ENCODE measurements at regions not wholly inside any gene's neighbourhood (a gene's known extent, or its start where the extent isn't known, plus 50 kb on each side); places are given as distances from the start of the nearest gene placed in this dataset.

DNA sequence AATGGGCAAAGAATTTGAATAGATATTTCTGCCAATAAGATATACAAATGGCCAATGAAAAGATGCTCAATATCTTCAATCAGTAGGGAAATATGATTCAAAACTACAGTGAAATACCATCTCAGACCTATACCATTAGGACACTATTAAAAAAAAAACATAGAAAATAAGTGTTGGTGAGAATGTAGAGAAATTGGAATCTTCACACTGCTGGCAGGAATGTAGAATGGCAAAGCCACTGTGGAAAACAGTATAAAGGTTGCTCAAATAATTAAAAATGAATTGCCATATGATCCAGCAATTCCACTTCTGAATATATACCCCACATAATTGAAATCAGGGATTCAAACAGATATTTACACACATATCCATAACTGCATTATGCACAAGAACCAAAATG, 88.1 kb upstream of the STARD13 start:
- no peak for DNase-seq

DNA sequence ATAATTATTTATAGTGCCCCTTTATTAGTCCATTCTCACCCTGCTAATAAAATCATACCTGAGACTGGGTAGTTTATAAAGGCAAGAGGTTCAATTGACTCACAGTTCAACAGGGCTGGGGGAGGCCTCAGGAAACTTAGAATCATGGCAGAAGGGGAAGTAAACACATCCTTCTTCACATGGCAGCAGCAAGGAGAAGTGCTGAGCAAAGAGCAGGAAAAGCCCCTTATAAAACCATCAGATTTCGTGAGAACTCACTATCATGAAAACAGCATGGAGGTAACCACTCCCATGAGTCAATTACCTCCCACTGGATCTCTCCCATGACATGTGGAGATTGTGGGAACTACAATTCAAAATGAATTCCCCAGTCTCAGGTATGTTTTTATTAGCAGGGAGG, 89.9 kb upstream of the STARD13 start:
- no peak for DNase-seq

DNA sequence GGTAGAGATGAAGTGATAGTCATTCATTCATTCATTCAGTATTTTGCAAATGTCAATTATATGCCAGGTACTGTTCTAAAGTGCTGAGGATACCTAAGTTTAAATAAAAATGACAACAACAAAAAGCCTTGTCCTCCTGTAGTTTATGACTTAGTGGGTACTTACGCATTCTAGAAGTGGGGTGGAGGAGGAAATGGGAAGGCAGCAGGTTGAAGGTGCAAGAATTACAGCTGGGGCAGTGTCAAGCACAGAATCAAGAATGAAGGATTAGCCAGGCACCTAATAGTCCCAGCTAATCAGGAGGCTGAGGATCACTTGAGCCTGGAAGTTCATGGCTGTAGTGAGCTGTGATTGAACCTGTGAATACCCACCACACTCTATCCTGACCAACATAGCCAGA, 90.7 kb upstream of the STARD13 start:
- DNase-seq: no peak

DNA sequence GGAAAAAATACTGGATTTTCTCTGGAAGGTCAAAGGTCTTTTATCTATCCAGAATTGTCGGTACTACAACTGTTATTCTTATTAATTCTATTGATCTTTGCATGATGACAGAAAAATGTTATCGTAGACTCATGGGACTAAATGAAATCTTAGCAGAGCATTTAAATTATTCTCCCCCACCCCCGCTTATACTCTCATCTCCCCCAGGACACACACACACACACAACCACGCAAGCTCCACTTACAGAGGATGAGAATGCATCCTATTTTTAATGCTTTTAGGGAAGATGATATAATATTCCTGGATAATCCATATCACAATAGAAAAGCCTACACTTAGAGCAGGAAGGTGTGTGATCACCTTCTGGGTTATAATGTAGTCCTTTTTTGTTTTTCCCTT, 91.9 kb upstream of the STARD13 start:
- no peak for DNase-seq

DNA sequence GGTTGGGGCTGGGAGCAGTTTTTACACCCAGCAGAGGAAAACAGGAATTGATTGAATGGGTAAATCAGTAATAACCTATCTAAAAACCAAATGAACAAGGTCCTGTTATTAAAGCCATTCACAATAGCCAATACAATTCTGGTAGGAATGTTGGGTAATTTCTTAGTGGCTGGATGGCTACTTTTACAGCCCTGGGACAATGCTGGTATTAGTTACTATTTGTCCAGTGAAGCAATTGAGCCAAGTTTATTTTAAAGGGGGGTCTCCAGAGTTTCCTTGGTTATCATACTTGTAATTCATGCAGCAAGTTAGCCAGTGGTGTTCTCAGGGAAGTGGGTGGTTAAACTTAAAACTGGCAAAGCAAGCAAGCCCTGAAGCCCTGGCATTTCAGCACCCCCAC, 92.3 kb upstream of the STARD13 start:
- no peak for DNase-seq

DNA sequence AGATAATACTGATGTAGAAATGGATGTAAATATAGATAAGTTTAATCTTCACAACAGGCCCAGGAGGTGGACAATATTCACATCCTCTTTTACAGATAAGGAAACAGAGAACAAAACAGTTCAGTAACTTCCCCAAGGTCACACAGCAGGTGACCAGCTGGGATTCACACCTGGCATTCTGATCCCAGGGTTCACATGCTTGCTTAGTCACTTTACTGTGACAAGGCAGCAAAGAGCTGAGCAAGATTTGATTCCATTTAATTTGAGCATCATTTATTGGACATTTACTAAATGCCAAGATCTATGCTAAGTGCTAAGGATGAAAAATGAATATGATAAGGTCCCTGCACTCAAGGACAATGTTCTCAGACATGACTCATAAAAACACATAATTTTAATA, 94.1 kb upstream of the STARD13 start:
- DNase-seq: no peak

DNA sequence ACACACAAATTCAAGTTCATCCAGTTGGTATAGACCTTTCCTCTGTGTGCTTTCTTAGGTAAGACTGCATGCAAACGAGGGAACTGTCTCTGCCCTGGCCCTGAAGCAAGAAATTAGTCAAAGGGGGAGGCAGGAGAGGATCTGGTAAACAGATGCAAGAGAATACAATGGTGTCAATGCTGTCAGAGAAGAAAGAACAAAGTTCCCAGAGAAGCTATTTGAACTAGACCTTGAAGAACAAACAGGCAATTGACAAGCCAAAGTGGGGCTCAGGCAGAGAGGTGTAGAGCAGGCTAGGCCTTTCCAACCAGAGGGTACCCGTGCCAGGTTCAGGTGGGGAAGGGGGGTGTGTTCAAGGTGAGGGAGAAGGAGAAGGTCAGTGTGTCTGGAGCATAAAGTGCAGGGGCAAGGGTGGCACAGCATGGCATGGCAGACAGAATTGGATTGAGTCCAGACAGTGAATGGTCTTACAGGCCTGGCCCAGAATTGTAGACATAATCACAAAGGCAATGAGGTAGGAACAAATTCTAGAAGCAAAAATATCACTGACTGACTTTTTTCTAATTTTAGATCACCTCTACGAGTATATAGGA, 95.0 kb upstream of the STARD13 start:
- DNase-seq: no peak

DNA sequence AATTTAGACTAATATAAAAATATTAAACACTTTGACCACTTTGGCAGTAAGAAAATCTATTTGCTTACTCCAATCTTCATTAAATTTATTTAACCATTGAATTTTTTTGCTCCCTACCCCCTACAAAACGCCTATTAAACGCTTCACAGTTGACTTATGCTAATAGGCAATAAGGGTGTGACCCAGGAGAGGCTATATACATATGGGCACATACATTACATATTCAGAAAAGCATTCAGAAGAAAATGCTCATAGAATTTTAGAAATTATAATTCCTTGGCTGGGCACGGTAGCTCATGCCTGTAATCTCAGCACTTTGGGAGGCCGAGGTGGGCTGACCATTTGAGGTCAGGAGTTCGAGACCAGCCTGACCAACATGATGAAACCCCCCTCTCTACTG, 95.6 kb upstream of the STARD13 start:
- DNase-seq: no peak

DNA sequence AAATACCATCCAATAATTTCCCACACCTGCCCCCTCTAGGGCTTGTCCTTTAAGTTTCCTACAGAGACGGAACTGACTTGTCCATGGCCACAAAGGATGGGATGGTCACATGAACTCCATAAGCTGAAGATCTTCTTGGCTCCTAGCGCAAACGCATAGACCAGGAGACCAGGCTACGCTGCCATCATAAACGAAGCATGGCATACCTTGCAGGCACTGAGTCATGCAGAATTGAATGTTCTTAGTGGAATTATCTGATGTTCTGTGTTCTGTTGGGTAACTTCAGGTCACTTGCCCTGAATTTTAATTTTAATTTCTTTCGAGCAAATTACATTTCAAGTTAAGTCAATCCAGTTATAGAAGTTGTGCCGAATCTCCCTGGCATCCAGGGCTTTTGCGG, 96.4 kb upstream of the STARD13 start:
- no peak for DNase-seq

DNA sequence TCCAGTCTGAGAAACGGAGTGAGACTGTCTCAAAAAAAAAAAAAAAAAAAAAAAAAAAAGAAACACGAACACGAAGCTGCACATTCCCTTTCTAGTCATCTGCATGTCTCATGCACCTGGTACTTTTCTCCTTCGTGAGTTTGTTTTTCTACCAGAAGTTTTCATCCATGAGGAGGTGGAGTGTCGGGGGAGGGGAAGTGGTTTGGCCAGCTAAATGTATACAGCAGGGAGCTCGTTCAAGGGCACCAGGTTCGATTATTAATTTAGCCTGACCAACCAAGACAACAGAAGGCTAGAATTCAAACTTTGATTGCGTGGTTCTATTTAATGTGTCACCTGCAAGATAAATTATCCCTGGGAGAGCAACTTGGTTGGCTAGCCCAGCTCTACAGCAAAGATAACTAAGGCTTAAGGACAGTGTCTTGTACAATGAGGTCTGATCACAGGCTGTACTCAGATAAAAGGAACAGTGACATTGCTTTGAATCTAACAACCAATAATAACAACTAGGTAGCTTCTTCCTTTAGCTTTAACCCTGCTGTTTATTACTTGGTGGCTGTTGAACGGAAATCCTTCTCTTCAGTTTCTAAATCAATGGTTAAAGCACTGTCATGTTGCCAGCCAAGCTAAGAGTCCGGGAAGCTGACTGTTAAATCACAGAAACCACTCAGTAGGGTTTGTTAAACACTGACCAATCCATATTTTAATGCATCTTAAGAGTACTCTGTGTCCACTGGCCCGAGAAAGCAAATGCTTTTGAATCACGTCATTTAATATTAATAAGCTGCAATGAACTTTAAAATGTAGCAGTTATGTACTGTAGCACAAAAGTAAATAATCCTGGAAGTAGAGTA, 98.4 kb upstream of the STARD13 start:
- DNase-seq: no peak

DNA sequence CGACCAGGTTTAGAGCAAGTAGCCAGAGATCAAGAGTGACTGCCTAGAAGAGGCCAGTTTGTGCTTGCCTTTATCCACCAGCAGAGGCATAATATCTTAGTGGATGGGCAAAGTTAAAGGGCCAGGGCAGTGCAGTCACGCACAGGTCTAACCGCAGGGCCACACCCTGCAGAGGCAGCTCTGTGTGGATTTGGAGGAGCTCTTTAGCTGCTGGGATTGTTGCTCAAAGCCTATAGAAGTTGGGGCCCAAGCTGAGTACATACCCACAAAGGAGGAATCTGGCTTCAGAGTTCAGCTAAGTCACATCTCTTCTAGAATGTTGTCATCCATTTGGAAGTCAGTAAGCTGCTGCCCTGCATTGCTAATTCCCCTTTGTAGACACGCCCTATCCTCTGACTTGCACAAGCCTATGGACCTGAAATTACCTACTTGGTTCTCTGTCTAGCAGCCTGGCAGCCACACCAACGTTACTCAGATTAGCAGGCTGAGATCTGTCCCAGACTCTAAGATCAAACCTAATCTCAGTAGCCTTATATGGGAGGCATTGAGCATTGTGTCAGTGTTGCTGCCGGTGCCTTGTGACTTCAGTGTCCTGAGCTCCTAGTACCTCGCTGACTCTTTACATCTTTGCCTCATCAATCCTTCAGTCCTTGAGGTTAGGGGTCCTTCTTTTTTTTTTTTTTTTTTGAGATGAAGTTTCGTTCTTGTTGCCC, 102.9 kb upstream of the STARD13 start:
- no peak for DNase-seq

DNA sequence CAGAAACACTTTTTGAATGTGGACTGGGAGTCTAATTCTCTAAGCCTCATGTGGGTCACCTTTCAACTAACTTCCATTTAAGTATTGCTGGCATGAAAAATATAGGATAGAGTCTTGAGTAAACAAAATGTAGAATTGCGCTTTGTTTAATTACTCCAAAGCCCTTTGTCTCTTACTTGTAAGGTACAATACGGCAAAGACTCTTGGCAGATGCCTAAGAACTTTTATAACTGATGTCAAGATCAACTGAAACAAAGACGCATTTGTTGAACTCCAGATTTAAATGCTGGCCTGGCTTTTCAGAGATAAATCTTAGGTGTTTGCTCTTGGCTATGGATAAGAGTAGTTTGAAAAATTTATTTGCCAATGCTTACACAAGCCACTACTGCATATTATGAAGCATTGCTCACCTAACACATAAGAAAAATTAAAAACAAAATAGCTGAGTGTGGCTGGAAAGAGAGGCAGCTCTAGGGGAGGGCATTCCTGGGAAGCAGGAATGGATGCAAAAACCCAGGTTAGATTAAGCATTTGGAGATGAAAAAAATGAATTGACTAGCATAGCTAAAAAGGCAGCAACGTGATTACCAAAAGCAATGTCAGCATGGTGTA, 107.3 kb upstream of the STARD13 start:
- no peak for DNase-seq

DNA sequence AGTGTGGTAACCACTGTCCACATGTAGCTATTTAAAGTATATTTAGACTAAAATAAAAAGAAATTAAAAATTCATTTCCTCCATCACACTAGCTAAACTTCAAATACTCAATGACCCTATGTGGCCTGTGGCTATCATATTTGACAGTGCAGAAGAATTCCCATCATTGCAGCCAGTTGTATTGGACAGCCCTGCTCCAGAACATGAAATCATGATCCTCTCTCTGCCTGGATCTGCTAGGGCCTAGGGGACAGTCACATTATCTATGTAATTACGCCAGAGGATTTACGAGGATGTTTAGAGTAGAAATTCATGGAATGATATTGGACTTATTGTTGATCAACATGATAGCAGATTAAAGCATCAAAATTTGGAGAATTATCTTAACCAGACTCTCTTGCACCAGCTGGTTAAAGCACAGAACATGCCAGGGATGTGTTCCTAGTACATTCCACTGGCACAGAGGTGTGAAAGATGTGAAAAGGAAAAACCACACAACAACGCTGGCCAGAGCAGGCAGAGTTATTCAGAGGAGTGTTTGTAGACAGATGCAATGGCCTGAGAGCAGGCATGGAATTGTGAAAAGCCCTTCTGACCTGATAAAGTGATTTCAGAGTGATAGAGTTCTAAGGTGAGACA, 108.9 kb upstream of the STARD13 start:
- DNase-seq: no peak

DNA sequence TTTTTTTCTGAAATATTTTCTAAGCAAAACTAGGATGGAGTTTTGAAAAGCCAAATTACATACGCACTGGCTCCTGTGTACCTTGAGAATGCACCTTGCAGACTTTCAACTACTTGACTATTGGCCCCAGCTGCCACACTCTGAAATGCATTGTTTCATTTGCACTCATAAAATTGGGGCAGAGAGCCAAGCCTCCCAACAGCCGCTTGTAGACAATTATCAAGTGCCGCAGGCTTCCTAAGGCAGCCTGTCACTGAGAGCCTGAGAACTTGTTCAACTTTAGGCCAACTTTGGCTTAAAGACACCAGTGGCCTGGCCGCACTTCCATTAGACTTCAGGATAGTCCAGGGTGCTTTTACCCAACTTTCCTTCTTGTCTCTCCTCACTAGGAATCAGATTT, 115.7 kb upstream of the STARD13 start:
- DNase-seq: no peak

DNA sequence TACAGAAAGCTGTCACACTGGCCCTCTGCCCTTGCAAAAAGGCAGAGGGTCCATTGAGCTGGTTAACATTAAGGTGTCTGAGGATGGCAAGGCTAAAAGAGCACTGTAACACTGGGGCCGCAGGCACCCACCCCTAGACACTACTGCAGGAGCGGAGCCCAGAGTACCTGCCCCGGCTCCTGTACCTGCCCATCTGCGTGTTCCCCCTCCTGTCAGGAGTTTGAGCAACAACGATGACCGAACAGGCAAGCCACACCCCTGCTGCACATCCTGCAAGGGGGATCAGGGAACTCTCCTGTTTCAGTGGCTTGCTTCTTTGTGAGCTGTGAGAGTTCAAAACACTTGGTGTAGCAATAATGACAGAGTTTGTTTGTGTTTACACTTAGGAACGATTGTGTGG, 117.4 kb upstream of the STARD13 start:
- DNase-seq: no peak

DNA sequence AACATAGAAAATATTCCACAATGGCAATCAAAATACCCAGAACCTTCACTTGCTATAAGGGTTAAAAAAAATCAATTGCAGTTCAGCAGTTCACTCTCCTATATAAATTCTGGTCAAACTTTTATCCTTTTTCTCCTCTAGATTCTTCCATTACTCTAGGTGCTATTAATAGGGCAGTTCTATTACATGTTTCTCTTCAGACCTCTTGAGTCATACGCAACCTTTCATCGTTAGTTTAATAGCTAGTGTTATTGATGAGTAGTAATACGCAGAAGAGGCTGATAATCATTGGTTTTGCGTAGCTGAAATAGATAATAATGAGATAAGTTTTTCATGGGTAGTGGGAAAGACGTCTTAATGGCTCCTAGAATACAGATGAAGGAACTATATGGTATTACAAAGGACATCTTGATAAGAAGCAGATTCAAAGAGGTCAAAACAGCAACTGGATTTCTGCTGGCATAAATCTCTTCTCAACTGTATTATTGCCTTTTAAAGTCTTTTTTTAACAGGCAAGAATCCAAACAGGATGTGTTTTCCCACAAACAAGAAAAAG, 118.3 kb upstream of the STARD13 start:
- DNase-seq: no peak

DNA sequence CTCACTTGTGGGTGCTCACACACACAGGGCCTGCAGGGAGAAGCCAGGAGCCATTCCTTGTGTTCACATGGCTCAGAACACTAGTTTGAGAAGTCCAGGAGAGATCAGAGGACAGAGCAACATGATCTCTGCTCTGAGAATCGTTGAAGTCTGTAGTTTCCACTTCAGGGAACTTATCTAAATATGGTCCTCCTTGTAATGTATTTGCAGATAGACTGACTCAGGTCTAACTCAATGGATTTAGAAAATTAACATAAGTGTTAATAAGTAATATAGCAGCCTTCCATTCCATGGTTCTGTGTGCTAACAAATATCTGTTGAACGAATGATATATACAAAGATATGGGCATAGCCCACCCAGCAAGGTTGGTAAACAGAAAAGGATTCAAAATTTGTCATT, 119.8 kb upstream of the STARD13 start:
- DNase-seq: no peak

DNA sequence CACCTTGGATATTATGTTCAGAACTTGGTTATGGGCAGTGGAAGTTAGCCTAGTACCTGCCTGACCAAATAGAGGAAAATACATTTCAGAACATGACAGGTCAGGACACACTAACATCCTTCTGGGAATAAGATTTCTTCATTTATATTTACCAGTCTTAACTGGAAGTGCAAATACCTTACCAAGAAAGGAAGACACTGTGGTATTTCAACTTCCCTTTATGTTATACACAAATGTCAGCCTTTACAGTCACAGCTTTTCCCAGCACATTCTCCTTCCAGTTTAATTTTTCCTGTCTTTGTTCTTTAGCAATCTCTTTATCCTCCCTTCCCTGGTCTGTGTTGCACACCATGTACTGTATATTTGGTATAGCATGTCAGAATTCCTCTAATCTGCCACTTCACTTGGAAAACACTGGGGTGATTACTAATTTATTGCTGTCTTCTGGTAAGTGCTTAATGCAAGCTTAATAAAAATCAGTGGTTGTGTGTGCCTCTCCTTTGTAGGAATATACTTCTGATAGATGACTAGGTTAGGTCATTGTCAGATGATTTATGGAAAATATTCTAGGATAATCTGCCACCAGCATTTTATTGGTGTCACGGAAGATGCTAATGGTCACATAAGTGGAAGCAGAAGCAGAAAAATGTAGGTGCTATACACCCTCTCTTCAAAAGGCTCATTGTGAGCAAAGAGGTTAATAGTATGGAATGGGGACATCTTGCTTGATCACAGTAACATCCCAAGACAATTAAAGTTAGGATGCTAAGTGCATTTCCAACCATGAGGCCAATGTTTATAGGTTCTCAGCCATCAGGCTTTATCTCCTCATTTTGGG, 124.3 kb upstream of the STARD13 start:
- no peak for DNase-seq

DNA sequence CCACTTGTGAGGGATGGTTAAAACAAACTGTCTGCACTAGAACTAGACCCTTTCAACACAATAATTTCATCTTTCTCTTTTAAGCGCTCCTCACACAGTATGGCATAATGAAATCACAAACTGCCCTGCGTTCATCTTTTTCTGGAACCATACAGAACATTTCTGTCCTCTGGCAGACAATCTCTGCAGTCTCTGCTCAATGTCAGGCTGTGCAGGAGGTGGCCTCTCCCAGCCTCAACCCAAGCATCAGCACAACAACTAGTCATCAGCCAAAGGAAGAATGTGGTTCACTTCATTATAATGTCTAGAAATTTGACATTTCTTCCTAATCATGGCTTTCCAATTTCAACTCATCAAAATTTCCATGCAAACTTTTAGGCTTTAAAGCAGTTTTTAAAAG, 125.1 kb upstream of the STARD13 start:
- DNase-seq: no peak

DNA sequence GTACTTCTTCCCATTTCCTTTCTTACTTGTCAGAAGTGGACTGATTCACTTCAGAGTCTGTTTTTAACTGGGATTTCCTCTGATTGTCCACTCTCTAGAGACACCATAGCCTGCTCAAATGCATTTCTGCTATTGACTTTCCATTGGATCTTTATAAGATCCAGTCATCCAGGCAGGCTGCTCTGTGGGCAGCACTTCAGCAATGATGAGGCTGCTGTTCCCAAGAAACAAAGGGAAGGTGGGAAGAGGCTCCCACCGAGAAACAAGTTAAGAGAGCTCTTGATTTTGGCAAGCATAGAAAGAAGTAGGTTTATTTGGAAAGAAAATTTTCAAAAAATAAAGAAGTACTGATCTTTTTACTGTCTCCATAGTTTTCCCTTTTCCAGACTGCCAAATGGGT, 125.8 kb upstream of the STARD13 start:
- DNase-seq: no peak

DNA sequence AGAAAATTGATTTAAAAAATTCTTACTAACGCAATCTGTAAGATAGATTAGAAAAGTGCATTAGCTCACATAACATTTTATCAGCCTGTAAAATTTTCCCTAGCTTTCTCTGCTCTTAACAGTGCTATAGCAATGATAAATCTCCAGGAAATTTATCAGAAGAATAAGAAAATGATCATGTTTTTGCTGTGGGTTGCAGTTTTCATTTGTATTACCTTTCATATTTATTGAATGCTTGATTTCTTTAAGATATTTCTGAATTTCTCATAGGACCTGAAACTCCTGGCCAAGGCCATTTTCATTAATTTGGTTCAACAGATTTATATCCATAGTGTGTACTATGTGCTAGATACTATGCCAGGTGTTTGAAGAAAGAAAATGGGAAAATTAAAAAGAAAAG, 130.3 kb upstream of the STARD13 start:
- DNase-seq: no peak
